Loucy (cell line): ENCODE measurements at regions not wholly inside any gene's neighbourhood (a gene's known extent, or its start where the extent isn't known, plus 50 kb on each side); places are given as distances from the start of the nearest gene placed in this dataset.

Experiments used
- H2AFZ ChIP-seq: fragments of 200-600 bp; sonication (generic); 2 replicates; pipeline ENCODE4 v1.6.0; 2016; ENCODE audit warnings: antibody characterized with exemption, mild to moderate bottlenecking, low read length, moderate library complexity
- H3F3A ChIP-seq: fragments of 200-600 bp; 2 replicates; pipeline ENCODE4 v1.6.0; 2016; ENCODE audit warnings: antibody characterized with exemption, low read depth, mild to moderate bottlenecking
- H3K27me3 ChIP-seq: fragments of 200-600 bp; sonication (generic); 2 replicates; pipeline ENCODE4 v1.6.1; 2014; ENCODE audit warnings: low read length, mild to moderate bottlenecking; ENCODE audit not compliant: insufficient read depth, poor library complexity, severe bottlenecking
- H3K36me3 ChIP-seq: fragments of 200-600 bp; sonication (generic); 2 replicates; pipeline ENCODE4 v1.6.1; 2016; ENCODE audit warnings: low read length; ENCODE audit not compliant: insufficient read depth
- H3K4me1 ChIP-seq: fragments of 200-600 bp; sonication (generic); 2 replicates; pipeline ENCODE4 v1.5.1; 2014; ENCODE audit warnings: low read length, mild to moderate bottlenecking; ENCODE audit not compliant: insufficient read depth, poor library complexity, severe bottlenecking
- H3K4me2 ChIP-seq: fragments of 200-600 bp; sonication (generic); 2 replicates; pipeline ENCODE4 v1.6.0; 2014; ENCODE audit warnings: antibody characterized with exemption, low read length, low read depth, mild to moderate bottlenecking; ENCODE audit not compliant: poor library complexity, severe bottlenecking
- H3K4me3 ChIP-seq: fragments of 200-600 bp; sonication (generic); 2 replicates; pipeline ENCODE4 v1.5.1; 2014; ENCODE audit warnings: low read length, mild to moderate bottlenecking, mixed read lengths; ENCODE audit not compliant: poor library complexity, severe bottlenecking
- H3K79me2 ChIP-seq: fragments of 200-600 bp; sonication (generic); 2 replicates; pipeline ENCODE4 v1.6.1; 2014; ENCODE audit warnings: low read length; ENCODE audit not compliant: insufficient read depth
- H3K9ac ChIP-seq: fragments of 200-600 bp; sonication (generic); 2 replicates; pipeline ENCODE4 v1.6.0; 2014; ENCODE audit warnings: mild to moderate bottlenecking, low read depth, low read length, moderate library complexity; ENCODE audit not compliant: poor library complexity, severe bottlenecking
- H3K9me2 ChIP-seq: fragments of 200-600 bp; sonication (generic); replicated peaks from 2 replicates; pipeline ENCODE4 v1.6.1; 2016; ENCODE audit warnings: low read depth, low read length, mixed read lengths
- H3K9me3 ChIP-seq: fragments of 200-600 bp; sonication (generic); 2 replicates; pipeline ENCODE4 v1.6.1; 2014; ENCODE audit warnings: mild to moderate bottlenecking, antibody characterized with exemption, low read length, low read depth; ENCODE audit not compliant: insufficient read depth
- H4K20me1 ChIP-seq: fragments of 200-600 bp; sonication (generic); 2 replicates; pipeline ENCODE4 v1.6.0; 2014; ENCODE audit warnings: antibody characterized with exemption, low read length, mild to moderate bottlenecking; ENCODE audit not compliant: insufficient read depth, poor library complexity, severe bottlenecking
- CTCF ChIP-seq: fragments of 200-600 bp; sonication (generic); conservative IDR thresholded peaks from 2 replicates; pipeline ENCODE4 v1.5.1; 2014; ENCODE audit warnings: mild to moderate bottlenecking, antibody characterized with exemption, low read length
- EZH2phosphoT487 ChIP-seq: fragments of 200-600 bp; IDR thresholded peaks from 2 replicates; pipeline ENCODE4 v1.6.1; 2018; ENCODE audit warnings: antibody characterized with exemption, mild to moderate bottlenecking, moderate library complexity, borderline replicate concordance

GRCh38 chr2:147479358-147479757 is 365.5 kb upstream of the ACVR2A start:
- Histone ChIP-seq H3K4me3 (no peak overlapping the region), H3K79me2 (no peaks in the 10 kb centered on the region), H3K4me2 (no peak overlapping the region), H3K4me1 (no peaks in the 10 kb centered on the region), H2AFZ (no peak overlapping the region), H3K9me2 (no peaks in the 10 kb centered on the region), H3K27me3 (no peaks in the 10 kb centered on the region), H4K20me1 (no peaks in the 10 kb centered on the region), H3K9me3 (no peaks in the 10 kb centered on the region), H3F3A (no peaks in the 10 kb centered on the region), H3K9ac (no peak overlapping the region), H3K36me3 (no peaks in the 10 kb centered on the region)
- TF ChIP-seq CTCF, result no peak
- TF ChIP-seq EZH2phosphoT487, result no peak

GRCh38 chr2:147473075-147473474 is 371.8 kb upstream of the ACVR2A start:
- Histone ChIP-seq H3K79me2 (no peaks in the 10 kb centered on the region), H2AFZ (no peak overlapping the region), H3F3A (no peaks in the 10 kb centered on the region), H3K4me2 (no peak overlapping the region), H3K9me2 (no peaks in the 10 kb centered on the region), H3K9ac (no peak overlapping the region), H4K20me1 (no peaks in the 10 kb centered on the region), H3K4me1 (no peaks in the 10 kb centered on the region), H3K36me3 (no peaks in the 10 kb centered on the region), H3K4me3 (no peak overlapping the region), H3K27me3 (no peaks in the 10 kb centered on the region), H3K9me3 (no peaks in the 10 kb centered on the region)
- TF ChIP-seq EZH2phosphoT487 (no peak), CTCF (no peak)

- H3K79me2 ChIP-seq, result no peaks in the 10 kb centered on the region
- H2AFZ ChIP-seq, result no peak overlapping the region
- no peaks in the 10 kb centered on the region for H3K9me3 ChIP-seq
- no peaks in the 10 kb centered on the region for H4K20me1 ChIP-seq
- no peak overlapping the region for H3K4me3 ChIP-seq
- TF ChIP-seq CTCF (no peak), EZH2phosphoT487 (no peak)
- H3F3A ChIP-seq, result no peaks in the 10 kb centered on the region
- H3K36me3 ChIP-seq, result no peaks in the 10 kb centered on the region
- H3K9me2 ChIP-seq, result no peaks in the 10 kb centered on the region
- no peak overlapping the region for H3K9ac ChIP-seq
- no peaks in the 10 kb centered on the region for H3K4me1 ChIP-seq
- no peak overlapping the region for H3K4me2 ChIP-seq
- no peaks in the 10 kb centered on the region for H3K27me3 ChIP-seq
These were observed 373.7 kb upstream of the ACVR2A start for GRCh38 chr2:147471126-147471525.
